GM21360 (cell line): ENCODE measurements at regions not wholly inside any gene's neighbourhood (a gene's known extent, or its start where the extent isn't known, plus 50 kb on each side); places are given as distances from the start of the nearest gene placed in this dataset.
"Not testable (repeated sequence)": the region's sequence is repeated elsewhere in the genome, so short reads cannot be mapped to it uniquely, and the experiment has no call there.

Source experiments
- ATAC-seq: cut with Tn5 transposase; IDR thresholded peaks from one replicate; pipeline ENCODE4 v1.9.1; 2021; ENCODE audit warnings: mild to moderate bottlenecking, moderate library complexity; ENCODE audit not compliant: unreplicated experiment

DNA sequence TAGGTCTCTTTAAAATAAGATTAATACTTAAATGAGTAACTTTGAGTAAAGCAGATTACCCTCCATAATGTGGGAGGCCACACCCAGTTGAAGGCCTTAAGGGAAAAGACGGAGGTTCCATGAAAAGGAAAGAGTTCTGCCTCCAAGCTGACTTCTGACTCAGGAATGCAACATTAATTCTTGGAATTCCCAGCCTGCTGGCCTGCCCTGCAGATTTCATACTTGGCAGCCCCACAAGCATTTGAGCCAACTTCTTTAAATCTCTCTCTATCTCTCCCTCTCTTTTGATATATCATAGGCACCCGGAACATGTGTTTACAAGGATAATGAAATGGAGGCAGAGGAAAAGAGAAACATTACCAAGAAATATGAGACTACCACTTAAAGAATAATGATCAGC lies 902.3 kb upstream of the MIR17HG start:
- ATAC-seq = no peak

DNA sequence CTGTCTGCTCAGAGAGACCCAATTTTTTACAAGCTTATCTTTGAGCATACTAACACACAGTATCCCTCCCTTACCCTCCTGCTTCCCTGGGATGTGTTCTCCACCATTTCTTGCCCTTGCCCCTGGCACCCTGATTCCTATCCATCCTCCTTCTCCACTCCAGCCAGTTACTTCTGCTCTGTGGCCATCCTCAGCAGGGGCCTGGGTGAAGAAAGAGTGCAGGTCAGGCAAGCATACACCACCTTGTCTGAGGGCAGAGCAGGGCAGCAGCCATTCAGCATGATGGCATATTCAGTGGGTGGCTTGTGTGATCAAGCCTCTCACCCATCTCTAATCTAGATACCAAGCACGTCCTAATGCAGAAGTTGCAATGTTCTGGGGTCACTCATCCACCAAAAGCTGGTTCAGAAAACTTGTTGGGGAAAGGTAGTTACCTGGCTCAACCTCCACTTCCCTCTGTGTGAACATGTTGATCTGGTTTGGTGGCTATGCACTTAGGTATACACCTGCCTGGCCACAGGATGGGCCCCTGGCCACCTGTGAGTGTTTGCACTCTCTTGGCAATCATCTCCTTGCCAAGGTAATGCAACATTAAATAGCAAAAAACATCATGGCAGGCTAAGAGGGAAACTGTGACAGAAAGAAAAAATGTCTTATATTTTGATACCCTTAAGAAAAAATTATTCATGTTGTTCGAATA lies 900.3 kb upstream of the MIR17HG start:
- ATAC-seq = no peak

DNA sequence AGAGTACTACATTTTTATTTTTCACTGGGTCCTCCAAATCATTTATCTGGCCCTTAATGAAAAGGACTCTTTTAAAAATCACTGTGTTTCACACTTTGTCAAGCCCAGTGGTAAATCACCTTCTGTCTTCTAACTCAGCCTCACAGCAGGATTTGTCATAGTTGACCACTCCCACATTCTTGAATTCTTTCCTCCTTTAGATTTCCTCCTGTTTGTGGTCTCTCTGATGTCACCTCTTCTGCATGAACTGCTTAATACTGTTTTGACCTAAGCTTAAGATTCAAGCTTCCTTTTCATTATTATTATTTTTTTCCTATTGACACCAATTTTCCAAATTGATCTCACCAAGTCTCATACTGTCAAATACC lies 899.8 kb upstream of the MIR17HG start:
- ATAC-seq = no peak

DNA sequence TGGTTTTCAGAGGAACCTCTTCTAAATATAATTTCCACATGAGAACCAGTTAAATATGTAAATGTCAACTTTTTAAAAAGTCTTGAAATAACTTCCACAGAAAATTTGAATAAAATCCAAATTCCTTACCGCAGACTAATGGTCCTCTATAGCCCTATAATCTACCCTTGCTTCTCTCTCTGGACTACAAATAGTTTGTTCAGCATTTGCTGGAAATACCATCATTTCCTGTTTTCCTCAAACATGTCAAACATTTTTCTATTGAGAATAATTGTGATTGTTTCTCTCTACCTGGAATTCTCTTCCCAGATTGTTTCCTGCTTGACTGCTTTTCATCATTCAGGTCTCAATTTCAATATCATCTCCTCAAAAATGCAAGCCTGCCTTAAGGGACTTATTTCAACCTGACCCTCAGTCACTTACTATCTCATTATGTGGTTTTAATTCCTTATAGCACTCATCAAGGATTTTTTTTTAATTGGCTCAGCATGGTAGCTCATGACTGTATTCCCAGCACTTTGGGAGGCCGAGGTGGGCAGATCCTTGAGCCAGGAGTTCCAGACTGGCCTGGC lies 898.9 kb upstream of the MIR17HG start:
- ATAC-seq = no peak

DNA sequence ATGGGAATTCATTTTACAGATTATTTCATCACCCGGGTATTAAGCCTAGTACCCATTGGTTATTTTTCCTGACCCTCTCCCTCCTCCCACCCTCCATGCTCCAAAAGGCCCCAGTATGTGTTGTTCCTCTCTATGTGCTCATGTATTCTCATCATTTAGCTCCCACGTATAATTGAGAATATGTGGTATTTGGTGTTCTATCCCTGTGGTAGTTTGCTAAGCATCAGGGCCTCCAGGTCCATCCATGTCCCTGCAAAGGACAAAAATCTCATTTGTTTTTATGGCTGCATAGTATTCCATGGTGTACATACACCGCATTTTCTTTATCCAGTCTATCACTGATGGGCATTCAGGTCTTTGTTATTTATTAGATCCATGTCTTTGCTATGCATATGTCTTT lies 894.1 kb upstream of the MIR17HG start:
- ATAC-seq = no peak

DNA sequence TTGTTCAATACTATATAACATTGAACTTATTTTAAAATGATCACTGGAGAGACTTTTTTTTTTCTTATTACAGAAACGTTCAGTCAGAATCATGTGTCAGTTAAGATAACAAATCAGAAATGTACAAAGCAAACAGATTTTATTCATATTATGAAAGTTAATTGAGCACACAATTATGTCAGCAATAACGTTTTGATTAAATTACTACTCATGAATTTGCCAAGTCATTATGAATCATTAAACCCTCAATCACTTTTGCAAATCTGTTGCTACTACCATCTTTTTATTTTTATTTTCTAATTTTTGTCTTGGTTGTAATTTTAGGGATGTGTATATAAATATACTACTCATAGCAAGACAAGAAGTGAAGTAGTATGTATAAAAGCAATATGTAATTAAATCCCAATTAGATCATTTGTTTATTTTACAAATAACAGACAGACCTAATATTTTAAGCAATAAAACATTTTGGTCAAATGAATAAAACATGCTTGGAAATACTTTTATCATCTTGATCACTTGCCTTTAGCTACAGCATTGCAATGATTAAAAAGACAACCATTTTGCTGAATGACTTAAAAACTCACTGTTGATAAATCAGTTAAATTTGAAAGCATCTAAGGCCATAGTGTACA lies 893.4 kb upstream of the MIR17HG start:
- ATAC-seq = no peak

DNA sequence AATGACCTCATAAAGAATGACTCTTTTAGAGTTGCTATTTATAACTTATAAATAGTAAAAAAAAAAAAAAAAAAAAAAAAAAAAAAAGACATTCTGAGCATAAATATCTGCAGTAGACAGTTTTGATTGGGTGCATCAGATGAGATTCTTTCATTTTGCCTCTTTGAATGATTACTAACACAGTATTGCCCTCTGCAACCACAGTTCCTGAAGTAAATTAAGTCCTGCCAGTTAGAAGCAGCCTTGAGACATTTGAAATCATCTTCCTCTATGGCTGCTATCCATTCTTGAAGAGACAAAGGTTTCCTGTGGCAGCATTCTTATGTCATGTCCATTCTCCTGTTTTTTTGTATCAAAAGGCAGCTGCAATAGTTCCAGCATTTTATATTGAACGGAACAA lies 892.4 kb upstream of the MIR17HG start:
- ATAC-seq = no peak

DNA sequence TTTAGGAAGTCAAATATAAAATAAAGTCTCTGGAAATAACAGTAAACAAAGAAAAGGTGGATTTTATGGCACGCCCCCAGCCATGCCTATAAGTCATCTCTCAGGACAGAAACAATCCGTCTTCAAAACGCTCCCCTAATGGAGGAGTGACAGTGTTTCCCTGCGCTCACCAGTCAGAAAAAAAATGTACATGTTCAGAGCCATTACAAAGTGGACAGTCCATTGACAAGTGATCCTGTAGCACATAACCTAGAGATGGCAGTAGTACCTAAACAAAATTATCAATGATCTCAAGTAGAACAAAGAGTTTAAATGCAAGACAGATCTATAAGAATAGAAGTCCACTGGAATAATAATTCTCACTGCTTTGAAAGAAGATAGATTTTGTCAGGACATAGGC lies 891.7 kb upstream of the MIR17HG start:
- no peak for ATAC-seq

DNA sequence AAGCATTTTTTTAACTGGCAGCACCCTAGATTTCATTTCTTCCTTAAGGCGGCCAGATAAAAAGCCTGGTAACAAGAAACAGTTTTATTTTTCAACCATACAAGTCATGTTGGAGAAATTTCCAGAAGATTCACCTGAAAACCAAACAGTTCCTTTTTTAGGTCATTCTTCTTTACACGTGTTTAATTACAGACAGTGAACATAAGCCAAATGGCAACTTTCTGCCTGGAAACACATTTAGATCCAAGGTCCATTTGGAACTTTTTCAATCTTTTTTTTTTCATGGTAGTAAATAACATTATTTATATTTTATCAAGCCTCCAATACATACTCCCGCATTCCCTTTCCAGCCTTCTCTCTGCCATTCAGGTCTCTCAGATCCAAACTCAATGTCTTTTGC lies 886.1 kb upstream of the MIR17HG start:
- no peak for ATAC-seq

DNA sequence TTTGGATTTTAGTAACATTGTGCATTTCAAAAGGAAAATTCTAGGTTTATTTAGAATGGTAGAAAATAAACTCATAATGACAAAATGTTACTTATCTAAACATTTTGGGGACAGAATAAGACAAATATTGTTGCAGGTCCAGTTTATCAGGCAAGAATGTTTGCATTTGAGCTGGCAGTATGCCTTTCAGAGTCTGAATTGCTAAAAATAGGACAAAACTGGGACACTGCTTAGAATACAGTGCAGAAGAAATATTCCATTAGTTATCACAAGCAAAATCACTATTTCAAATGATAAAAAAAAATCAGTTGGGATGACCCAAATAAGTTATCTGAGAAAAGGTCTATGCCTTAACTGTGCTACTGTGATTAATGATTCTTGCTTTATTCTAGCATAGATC lies 870.3 kb upstream of the MIR17HG start:
- no peak for ATAC-seq

DNA sequence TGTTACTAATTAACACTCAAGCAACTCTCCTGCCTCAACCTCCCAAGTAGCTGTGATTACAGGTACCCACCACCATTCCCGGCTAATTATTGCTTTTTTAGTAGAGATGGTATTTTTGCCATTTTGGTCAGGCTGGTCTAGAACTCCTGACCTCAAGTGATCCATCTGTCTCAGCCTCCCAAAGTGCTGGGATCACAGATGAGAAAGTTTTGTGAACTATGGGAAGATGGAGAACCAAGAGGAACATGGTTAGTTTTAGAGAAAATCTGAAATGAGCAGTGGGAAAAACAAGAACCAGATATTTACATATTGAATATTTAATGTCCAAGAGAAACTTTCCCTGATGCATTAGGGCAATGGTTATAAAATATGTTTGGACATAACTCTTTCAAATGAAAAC lies 863.6 kb upstream of the MIR17HG start:
- ATAC-seq = no peak

DNA sequence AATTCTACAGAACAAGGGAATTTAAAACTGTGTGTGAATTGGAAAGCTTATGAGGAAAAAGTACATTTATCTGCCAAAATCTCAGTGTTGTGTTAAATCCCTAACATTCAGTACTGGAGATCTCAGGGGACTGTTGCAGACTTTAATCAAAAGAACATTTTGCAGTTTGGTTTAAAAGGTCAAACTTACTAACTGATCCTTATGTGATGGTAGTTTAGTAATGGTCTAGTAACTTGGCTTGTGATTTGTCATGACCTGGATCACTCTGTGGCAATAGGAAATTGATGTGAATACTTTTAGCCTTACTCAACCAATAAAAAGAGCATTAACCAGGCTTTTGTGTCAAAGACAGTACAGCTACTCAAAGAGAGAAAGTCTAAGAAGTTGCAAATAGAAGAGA lies 862.1 kb upstream of the MIR17HG start:
- ATAC-seq = no peak

DNA sequence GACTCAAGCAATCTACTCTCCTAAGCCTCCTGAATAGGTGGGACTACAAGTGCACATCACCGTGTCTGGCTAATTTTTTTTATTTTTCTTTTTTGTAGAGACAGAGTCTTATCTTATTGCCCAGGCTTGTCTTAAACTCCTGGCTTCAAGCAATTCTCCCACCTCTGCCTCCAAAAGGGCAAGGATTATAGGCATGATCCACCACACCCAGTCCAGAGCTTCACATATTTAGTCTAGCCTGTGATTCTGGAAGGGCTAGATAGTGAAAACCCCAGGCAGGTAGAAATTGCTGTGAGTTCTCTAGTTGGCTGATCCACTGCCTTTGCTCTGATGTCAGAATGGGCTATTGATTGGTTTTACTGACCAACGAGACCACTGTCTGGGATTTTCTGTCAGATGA lies 854.6 kb upstream of the MIR17HG start:
- ATAC-seq = no peak

DNA sequence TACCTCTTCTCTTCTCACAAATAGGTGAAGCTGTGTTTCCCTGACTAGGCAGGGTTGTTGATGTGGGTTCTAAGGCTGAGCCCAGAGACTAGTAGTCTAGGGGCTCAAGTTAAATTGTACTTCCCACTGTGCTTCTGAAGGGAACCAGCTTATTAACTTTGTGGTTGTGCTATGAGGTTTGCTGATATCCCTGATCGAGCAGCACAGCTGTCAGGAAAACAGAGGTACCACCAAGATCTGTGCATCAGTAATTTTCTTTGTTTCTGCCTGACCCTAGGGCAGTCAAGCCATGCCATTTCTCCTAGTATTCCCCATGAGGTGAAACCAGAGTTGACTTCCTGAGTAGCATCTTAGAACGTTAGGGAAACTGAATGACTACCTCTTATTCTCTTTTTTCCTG lies 853.8 kb upstream of the MIR17HG start:
- ATAC-seq = no peak

DNA sequence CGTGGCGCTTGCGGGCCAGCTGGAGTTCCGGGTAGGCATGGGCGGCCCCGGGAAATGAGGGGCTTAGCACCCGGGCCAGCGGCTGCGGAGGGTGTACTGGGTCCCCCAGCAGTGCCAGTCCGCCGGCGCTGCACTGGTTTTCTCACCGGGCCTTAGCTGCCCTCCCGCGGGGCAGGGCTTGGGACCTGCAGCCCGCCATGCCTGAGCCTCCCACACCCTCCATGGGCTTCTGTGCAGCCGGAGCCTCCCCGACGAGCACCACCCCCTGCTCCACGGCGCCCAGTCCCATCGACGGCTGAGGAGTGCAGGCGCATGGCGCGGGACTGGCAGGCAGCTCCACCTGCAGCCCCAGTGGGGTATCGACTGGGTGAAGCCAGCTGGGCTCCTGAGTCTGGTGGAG lies 852.6 kb upstream of the MIR17HG start:
- not testable (repeated sequence) for ATAC-seq

DNA sequence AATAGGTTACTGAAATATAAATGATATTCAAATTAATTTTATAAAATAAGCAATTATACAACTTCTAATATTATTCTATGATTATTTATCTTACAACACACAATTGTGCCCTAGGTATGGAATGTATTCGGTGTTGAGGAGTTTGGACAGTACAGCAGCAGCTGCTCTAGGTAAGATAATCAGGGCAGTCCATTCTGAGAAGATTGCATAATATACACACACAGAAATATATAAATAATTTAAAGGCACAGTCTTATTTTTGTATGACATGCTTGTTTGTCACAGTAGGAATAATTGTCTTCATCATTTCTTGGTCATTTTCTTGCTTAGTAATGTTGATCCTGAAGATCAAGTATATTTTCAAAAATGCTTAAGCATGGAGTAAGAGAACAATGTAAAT lies 849.4 kb upstream of the MIR17HG start:
- ATAC-seq = no peak

DNA sequence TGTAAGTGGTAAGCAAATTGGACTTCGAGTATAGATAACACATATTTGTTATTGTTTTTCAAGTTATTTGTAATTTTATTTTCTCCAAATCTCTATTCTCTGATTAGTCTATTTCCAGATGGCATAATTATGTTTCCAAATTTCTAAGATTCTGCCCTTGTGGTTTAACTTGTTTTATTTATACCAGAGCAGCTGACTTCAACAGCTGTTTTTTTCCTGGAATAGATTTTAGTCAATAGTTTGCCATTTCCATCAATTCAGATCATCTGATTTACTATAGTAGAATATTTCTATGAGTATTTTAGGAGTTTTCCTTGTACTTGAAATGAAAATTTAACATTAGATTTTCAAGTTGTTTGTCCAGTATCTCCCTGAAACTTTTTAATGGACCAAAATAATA lies 848.7 kb upstream of the MIR17HG start:
- ATAC-seq = no peak

DNA sequence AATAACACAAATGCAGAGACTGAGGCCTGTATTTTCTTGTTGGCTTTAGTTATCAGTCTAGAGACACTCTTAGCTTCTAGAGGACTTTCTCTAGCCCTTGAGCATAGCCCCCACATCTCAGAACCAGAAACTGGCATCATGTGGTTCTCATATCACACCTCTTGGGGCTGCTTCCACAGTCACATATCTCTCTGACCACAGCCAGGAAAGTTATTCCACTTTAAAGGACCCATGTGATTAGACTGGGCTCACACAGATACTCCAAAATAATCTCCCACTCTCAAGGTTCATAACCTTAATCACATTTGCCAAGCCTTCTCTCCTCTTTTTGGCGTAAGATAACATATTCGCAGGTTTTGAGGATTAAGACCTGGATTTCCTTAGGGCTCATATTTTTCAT lies 846.9 kb upstream of the MIR17HG start:
- no peak for ATAC-seq

DNA sequence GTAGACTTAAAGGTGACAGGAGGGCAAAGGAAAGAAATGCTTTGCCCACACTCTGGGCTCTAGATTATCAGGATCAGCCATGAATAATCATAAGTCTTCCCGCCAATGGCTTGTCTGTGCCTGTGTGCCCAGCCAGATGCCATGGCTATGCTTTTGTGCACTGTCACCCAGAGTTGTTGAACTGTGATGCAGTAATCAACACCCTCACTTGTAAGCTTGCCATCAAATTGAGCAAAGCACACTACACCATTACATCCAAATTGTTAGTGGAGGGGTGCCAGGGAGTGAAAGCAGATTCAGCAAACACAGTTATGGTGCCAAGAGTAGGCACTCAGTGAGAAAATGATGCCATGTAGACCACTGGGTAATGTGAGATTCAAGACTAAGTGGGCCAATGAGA lies 845.3 kb upstream of the MIR17HG start:
- ATAC-seq = no peak

DNA sequence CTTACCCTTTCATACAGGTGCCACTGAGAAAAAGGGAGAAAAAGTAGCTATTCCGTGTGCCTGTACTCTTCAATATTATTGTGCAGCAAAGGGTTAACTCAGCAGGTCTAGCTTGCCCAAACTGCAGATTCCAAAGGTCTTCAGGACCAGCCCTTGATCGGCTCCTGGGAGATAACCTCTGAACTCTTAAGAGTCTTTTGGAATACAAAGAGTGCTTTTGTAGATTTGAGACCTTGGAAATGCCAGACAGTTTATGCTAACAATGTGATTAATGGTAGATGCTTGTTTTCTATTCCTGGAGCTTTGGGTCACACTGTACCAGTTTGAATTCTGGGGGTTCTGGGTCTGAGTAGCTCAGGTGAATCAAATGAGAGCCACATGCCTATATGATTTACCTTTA lies 844.7 kb upstream of the MIR17HG start:
- ATAC-seq = no peak

DNA sequence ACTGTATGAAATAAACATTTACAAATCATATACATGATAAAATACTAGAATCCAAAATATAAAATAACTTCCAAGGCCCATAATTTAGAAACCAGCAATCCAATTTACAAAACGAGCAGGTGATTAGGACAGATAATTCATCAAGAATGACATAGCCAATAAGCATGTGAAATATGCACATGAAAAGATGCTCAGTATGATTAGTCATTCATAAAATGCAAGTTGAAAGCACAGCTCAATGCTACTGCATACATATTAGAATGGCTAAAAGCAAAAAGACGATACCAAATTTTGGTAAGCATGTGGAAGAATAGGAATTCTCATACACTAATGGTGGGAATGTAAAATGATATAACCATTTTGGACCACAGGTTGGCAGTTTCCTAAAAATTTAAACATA lies 837.2 kb upstream of the MIR17HG start:
- ATAC-seq = no peak

DNA sequence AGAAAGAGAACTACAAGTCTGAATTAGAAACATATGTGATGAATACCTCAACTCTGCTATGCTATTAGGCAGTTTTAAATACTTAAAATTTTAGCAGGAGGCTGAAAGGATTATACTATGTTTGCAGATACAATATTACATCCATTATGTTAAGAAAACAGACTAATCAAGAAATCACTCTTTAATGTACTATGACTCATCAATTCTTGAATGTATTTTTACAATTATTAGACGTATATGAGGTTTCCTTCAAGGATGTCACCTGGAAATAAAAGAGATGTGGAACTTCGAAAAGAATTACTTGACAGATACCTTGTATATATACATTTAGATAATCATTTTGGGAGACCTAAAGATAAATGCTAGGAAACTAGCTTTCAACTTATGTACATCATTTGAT lies 835.6 kb upstream of the MIR17HG start:
- no peak for ATAC-seq

DNA sequence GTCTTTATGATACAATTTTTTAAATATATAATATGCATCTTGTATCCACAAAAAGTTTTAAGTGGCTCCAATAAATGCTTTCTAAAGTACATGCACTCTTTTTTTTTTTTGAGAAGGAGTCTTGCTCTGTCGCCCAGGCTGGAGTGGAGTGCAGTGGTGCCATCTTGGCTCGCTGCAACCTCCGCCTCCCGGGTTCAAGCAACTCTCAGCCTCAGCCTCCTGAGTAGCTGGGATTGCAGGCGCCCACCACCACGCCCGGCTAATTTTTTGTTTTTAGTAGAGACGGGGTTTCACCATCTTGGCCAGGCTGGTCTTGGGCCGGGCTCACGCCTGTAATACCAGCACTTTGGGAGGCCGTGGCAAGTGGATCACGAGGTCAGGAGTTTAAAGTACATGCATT lies 832.8 kb upstream of the MIR17HG start:
- not testable (repeated sequence) for ATAC-seq
